NT2/D1 (cell line): ENCODE measurements at regions not wholly inside any gene's neighbourhood (a gene's known extent, or its start where the extent isn't known, plus 50 kb on each side); places are given as distances from the start of the nearest gene placed in this dataset.

Source experiments
- DNase-seq: peaks from one replicate; pipeline ENCODE4 v3.0.0-alpha.2; 2011; ENCODE audit warnings: low read depth, low spot score
- H3K27me3 ChIP-seq: 2 replicates; pipeline ENCODE4 v1.6.0; 2011; ENCODE audit warnings: mild to moderate bottlenecking; ENCODE audit not compliant: insufficient read length, insufficient read depth
- H3K36me3 ChIP-seq: 2 replicates; pipeline ENCODE4 v1.6.1; 2011; ENCODE audit warnings: mild to moderate bottlenecking, low read length, mixed read lengths; ENCODE audit not compliant: insufficient read depth, insufficient read length
- H3K4me1 ChIP-seq: 2 replicates; pipeline ENCODE4 v1.5.1; 2011; ENCODE audit not compliant: insufficient read depth, insufficient read length
- H3K4me3 ChIP-seq: 2 replicates; pipeline ENCODE4 v1.5.1; 2011; ENCODE audit warnings: low read depth; ENCODE audit not compliant: insufficient read length
- H3K9ac ChIP-seq: 2 replicates; pipeline ENCODE4 v1.6.0; 2011; ENCODE audit warnings: low read depth; ENCODE audit not compliant: insufficient read length
- H3K9me3 ChIP-seq: 2 replicates; pipeline ENCODE4 v1.5.1; 2011; ENCODE audit warnings: mild to moderate bottlenecking, low read length; ENCODE audit not compliant: insufficient read depth
- SUZ12 ChIP-seq: IDR thresholded peaks from 2 replicates; pipeline ENCODE4 v1.6.1; 2011; ENCODE audit not compliant: insufficient read length, insufficient read depth; ENCODE audit errors: extremely low read depth
- YY1 ChIP-seq: IDR thresholded peaks from 2 replicates; pipeline ENCODE4 v1.6.1; 2011; ENCODE audit not compliant: insufficient read length, insufficient read depth
- ZNF274 ChIP-seq: IDR thresholded peaks from 2 replicates; pipeline ENCODE4 v1.6.1; 2011; ENCODE audit warnings: mild to moderate bottlenecking, low read depth, low read length

- H3K27me3 ChIP-seq, result peaks cover 47% of the 10 kb centered on the region
- no peaks in the 10 kb centered on the region for H3K9me3 ChIP-seq
- peak; percentile 79 for DNase-seq
- peak overlapping the region; percentile 36 for H3K9ac ChIP-seq
- no peaks in the 10 kb centered on the region for H3K36me3 ChIP-seq
- H3K4me3 ChIP-seq, result no peak overlapping the region
- H3K4me1 ChIP-seq, result peaks cover 9% of the 10 kb centered on the region
- TF ChIP-seq ZNF274 (no peak), SUZ12 (no peak), YY1 (no peak)
These were observed 195.4 kb downstream of the OPA1 start for GRCh38 chr3:193788189-193788991.

- H3K27me3 ChIP-seq, result peaks cover 50% of the 10 kb centered on the region
- H3K4me1 ChIP-seq, result peaks cover 8% of the 10 kb centered on the region
- no peaks in the 10 kb centered on the region for H3K9me3 ChIP-seq
- no peak for DNase-seq
- TF ChIP-seq SUZ12 (no peak), ZNF274 (no peak)
- H3K36me3 ChIP-seq, result no peaks in the 10 kb centered on the region
- no peak overlapping the region for H3K4me3 ChIP-seq
- H3K9ac ChIP-seq, result no peak overlapping the region
These were observed 196.4 kb downstream of the OPA1 start for GRCh38 chr3:193789455-193789854.

- no peak for DNase-seq
- H3K9ac ChIP-seq, result no peak overlapping the region
- no peak overlapping the region for H3K4me3 ChIP-seq
- peaks cover 8% of the 10 kb centered on the region for H3K4me1 ChIP-seq
- no peaks in the 10 kb centered on the region for H3K36me3 ChIP-seq
- TF ChIP-seq ZNF274 (no peak), YY1 (no peak), SUZ12 (no peak)
- H3K9me3 ChIP-seq, result no peaks in the 10 kb centered on the region
- H3K27me3 ChIP-seq, result peaks cover 50% of the 10 kb centered on the region
These were observed 197.3 kb downstream of the OPA1 start for GRCh38 chr3:193790086-193790990.

DNA sequence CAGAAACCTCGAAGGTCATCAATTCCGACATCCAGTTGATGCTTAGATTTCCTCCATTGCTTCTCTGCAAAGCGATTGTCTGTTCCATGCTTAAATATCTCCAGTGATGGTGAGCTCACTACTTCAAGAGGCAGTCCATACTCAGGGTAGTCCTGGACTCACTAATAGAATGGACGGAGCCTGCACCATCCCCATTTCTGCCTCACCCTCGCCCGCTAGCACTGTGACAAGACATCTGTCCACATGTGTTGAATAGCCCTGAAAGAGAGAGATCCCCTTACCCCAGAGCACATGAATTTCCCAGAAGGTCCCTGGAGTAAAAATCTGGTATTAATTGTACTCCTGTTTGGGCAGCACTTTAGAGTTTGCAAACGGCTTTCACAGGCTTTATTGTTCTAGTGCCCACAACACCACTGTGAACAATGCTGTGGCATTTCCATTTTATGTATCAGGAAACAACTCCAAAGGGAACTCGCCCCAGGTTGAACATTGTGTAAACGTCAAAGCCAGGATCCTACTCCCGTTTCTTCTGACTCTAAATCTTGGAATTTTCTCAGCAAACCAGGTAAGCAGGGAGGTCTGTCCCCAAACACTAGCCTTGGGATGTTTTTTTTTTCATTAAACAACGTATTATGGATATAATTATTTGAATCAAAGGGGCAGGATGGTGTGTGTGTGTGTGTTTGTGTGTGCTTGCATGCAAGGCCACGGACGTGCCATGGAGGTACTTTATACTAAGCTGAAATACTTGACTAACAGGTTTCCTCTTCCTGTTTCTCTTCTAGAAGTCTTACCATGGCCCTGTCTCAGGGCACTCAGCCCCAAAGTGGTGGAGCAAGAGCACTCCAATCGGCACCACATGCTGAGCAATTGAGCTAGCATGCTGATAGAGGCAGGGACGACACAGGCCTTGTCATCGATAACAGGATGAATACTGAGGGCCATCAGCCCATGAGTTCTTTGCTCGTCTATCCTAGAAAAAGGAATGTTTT lies 198.3 kb downstream of the OPA1 start:
- no peaks in the 10 kb centered on the region for H3K9me3 ChIP-seq
- H3K9ac ChIP-seq, result no peak overlapping the region
- peaks cover 8% of the 10 kb centered on the region for H3K4me1 ChIP-seq
- no peak for TF ChIP-seq YY1
- no peak for TF ChIP-seq ZNF274
- TF ChIP-seq SUZ12, result no peak
- DNase-seq, result no peak
- H3K4me3 ChIP-seq, result no peak overlapping the region
- peaks cover 45% of the 10 kb centered on the region for H3K27me3 ChIP-seq
- no peaks in the 10 kb centered on the region for H3K36me3 ChIP-seq

- H3K9me3 ChIP-seq, result no peaks in the 10 kb centered on the region
- TF ChIP-seq ZNF274, result no peak
- TF ChIP-seq YY1, result no peak
- H3K36me3 ChIP-seq, result no peaks in the 10 kb centered on the region
- no peak for DNase-seq
- H3K9ac ChIP-seq, result no peak overlapping the region
- peaks cover 8% of the 10 kb centered on the region for H3K4me1 ChIP-seq
- H3K27me3 ChIP-seq, result peaks cover 31% of the 10 kb centered on the region
- no peak overlapping the region for H3K4me3 ChIP-seq
These were observed 200.1 kb downstream of the OPA1 start for GRCh38 chr3:193793123-193793522.

GRCh38 chr3:193794002-193794881 lies 201.2 kb downstream of the OPA1 start:
- TF ChIP-seq YY1, result no peak
- no peak for TF ChIP-seq SUZ12
- no peak for TF ChIP-seq ZNF274
- Histone ChIP-seq H3K9ac (no peak overlapping the region), H3K4me3 (no peak overlapping the region), H3K27me3 (peaks cover 22% of the 10 kb centered on the region), H3K4me1 (peaks cover 4% of the 10 kb centered on the region), H3K9me3 (no peaks in the 10 kb centered on the region), H3K36me3 (no peaks in the 10 kb centered on the region)
- DNase-seq, result no peak
